Limb (tissue), 2 donors: ENCODE measurements at regions not wholly inside any gene's neighbourhood (a gene's known extent, or its start where the extent isn't known, plus 50 kb on each side); places are given as distances from the start of the nearest gene placed in this dataset.
"Not testable (repeated sequence)": the region's sequence is repeated elsewhere in the genome, so short reads cannot be mapped to it uniquely, and the experiment has no call there.

ENCODE experiments used
- DNase-seq, 2 donors: peaks; one replicate each; pipeline ENCODE4 v3.0.0-alpha.2; 2016; ENCODE audit errors: extremely low spot score in 2 of 2

- no peak for DNase-seq
Measured at GRCh38 chr3:8001307-8001706, 500.3 kb upstream of the LMCD1 start.

- DNase-seq, result no peak
Measured at GRCh38 chr3:8001712-8002111, 499.9 kb upstream of the LMCD1 start.

- DNase-seq, result no peak
Measured at GRCh38 chr3:8011902-8012301, 489.7 kb upstream of the LMCD1 start.

GRCh38 chr3:8020047-8020841 is 481.4 kb upstream of the LMCD1 start:
- no peak for DNase-seq

GRCh38 chr3:8027954-8028353 is 473.7 kb upstream of the LMCD1 start:
- DNase-seq, result no peak

- no peak for DNase-seq
Measured at GRCh38 chr3:8050283-8050682, 451.3 kb upstream of the LMCD1 start.

- peak in 1 of 2 donors; percentile 8 for DNase-seq
Measured at GRCh38 chr3:8052659-8053058, 449.0 kb upstream of the LMCD1 start.

- DNase-seq, result not testable (repeated sequence)
Measured at GRCh38 chr3:8068135-8068534, 433.5 kb upstream of the LMCD1 start.

GRCh38 chr3:8069471-8069870 is 432.2 kb upstream of the LMCD1 start:
- DNase-seq, result no peak

- no peak for DNase-seq
Measured at GRCh38 chr3:8070011-8070410, 431.6 kb upstream of the LMCD1 start.

GRCh38 chr3:8074740-8075139 is 426.9 kb upstream of the LMCD1 start:
- DNase-seq, result not testable (repeated sequence)

- no peak for DNase-seq
Measured at GRCh38 chr3:8077126-8077525, 424.5 kb upstream of the LMCD1 start.

- no peak for DNase-seq
Measured at GRCh38 chr3:8080464-8080863, 421.2 kb upstream of the LMCD1 start.

- no peak for DNase-seq
Measured at GRCh38 chr3:8085498-8085897, 416.1 kb upstream of the LMCD1 start.

GRCh38 chr3:8087951-8088350 is 413.7 kb upstream of the LMCD1 start:
- no peak for DNase-seq

- DNase-seq, result no peak
Measured at GRCh38 chr3:8094415-8094814, 407.2 kb upstream of the LMCD1 start.

GRCh38 chr3:8095724-8096123 is 405.9 kb upstream of the LMCD1 start:
- no peak for DNase-seq

- no peak for DNase-seq
Measured at GRCh38 chr3:8097690-8098089, 403.9 kb upstream of the LMCD1 start.

- DNase-seq, result no peak
Measured at GRCh38 chr3:8103954-8104353, 397.7 kb upstream of the LMCD1 start.

- DNase-seq, result no peak
Measured at GRCh38 chr3:8106921-8107320, 394.7 kb upstream of the LMCD1 start.

- peak; percentile 79 to 81 for DNase-seq
Measured at GRCh38 chr3:8110966-8111798, 390.4 kb upstream of the LMCD1 start.

- no peak for DNase-seq
Measured at GRCh38 chr3:8112587-8112986, 389.0 kb upstream of the LMCD1 start.

- no peak for DNase-seq
Measured at GRCh38 chr3:8113626-8114025, 388.0 kb upstream of the LMCD1 start.
